ENCODE measurements at regions not wholly inside any gene's neighbourhood (a gene's known extent, or its start where the extent isn't known, plus 50 kb on each side); places are given as distances from the start of the nearest gene placed in this dataset.

GRCh38 chr6:92047152-92047850 lies 1372.1 kb downstream of the EPHA7 start:
- no peak for DNase-seq (ENCODE audit: low spot score)
- no peak for TF ChIP-seq CTCF (IDR thresholded peaks at IDR 0.05)
- ATAC-seq (ENCODE audit: low FRiP score): no peak

DNA sequence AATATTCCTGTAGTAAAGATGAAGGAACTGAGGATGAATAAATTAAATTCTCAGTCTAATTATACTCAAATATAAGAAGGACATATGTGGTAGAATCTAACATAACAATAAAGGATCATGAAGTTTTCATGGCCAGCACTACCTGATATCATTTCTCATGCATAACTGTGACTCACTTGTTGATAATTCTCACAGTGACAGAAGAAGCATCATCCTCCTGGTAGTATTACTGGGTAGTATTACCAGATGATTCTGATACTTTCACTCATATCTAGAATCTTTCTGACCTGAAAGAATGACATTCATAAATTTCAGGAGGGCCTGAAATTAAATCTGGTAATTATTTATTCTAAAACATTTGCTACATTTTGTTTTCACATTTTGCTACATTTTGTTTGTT lies 1375.0 kb downstream of the EPHA7 start:
- DNase-seq (ENCODE audit: low spot score) (no peak), ATAC-seq (ENCODE audit: low FRiP score) (no peak)
- no peak for TF ChIP-seq CTCF (IDR thresholded peaks at IDR 0.05)

DNA sequence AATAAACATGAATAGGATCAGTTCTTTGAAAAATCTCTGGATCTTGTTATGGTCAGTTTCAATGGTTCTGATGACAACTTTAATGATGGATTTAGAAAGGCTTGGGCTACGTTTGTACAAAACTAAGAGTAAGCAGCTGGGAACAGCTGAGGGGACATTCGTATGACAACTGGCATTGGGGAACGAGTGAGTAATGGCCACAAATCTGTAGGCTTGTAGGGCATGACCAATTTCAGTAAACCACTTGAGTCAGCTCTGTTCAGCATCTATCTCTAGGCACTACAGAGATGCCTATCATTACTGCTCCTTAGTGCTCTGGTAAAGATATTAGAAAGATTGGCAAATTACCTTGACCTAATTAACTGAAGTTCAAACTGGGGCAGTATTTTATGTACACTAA lies 1375.6 kb downstream of the EPHA7 start:
- TF ChIP-seq CTCF (IDR thresholded peaks at IDR 0.05): no peak

DNA sequence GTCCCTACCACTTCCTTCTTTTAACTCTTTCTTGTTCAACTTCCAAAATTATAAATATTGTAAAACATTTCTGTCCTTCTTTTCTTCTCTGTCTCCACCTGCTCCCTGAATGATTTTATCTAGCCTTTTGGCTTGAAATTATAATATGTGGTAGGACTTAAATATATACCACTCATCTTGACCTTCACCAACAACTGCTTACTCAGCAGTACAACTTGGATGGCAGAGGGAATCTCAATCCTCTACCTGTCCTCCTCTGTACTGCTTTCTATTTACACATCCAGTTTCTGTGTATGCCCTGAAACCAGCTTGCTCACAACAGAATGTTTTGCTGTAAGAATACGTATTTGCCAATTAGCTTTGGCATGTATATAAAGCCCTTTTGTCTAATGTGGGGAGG lies 1392.5 kb downstream of the EPHA7 start:
- ATAC-seq (ENCODE audit: low FRiP score) (no peak), DNase-seq (ENCODE audit: low spot score) (no peak)
- TF ChIP-seq CTCF (IDR thresholded peaks at IDR 0.05): no peak

More for the DNA sequence above, 1375.6 kb downstream of the EPHA7 start:
- no peak for ATAC-seq (ENCODE audit: low FRiP score)
- DNase-seq (ENCODE audit: low spot score): no peak

DNA sequence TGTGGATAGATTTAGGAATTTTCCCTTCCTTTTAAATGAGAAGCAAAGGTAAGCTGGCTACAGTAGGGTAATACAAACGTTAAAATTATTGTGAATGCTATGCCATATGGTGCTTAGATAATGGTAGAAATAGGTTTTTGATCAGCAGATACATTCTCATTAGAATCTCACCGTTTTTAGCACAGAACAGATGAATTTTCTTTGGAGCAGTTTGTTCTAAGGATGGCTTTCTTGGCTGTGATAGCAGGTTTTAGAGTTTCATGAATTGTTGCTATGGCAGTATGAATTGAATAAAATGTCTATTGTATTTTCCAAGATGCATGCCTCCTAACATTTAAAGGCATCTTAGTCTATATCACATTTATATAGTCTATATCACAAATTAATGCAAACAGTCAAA lies 1394.5 kb downstream of the EPHA7 start:
- ATAC-seq (ENCODE audit: low FRiP score) (no peak), DNase-seq (ENCODE audit: low spot score) (no peak)
- no peak for TF ChIP-seq CTCF (IDR thresholded peaks at IDR 0.05)

DNA sequence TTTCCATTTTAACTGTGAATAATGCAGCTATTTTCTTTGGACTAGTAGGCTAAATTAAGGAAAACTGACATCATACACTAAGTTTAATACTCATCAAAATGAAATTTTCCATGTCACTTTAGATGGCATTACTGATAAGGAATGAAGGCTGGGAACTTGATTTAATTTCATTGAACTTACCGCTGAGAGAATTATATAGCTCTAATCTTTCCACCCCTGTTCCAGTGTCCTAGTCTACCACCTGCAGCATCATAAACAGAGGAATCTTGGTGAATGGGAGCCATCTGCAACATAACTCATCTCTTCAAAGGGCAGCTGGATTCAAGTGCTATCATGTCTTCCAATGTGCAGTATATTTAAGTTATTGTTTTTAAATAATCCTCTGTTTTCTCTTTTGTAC lies 1395.2 kb downstream of the EPHA7 start:
- ATAC-seq (ENCODE audit: low FRiP score) (no peak), DNase-seq (ENCODE audit: low spot score) (no peak)
- no peak for TF ChIP-seq CTCF (IDR thresholded peaks at IDR 0.05)

- DNase-seq (ENCODE audit: low spot score): no peak
- ATAC-seq (ENCODE audit: low FRiP score): no peak
- no peak for TF ChIP-seq CTCF (IDR thresholded peaks at IDR 0.05)
These were observed 1395.9 kb downstream of the EPHA7 start for GRCh38 chr6:92023410-92023966.
